Subcutaneous abdominal adipose tissue (tissue), 5 donors: ENCODE measurements at regions not wholly inside any gene's neighbourhood (a gene's known extent, or its start where the extent isn't known, plus 50 kb on each side); places are given as distances from the start of the nearest gene placed in this dataset.

Experiments
- H3K27ac ChIP-seq: one replicate; pipeline ENCODE4 v1.7.0; 2013; ENCODE audit warnings: low read depth, mild to moderate bottlenecking, inconsistent platforms, low read length, moderate library complexity
- H3K27me3 ChIP-seq, 5 donors: one replicate each; pipeline ENCODE4 v1.7.0; 2013; ENCODE audit warnings: low read length in 5 of 5, inconsistent platforms in 1 of 5; ENCODE audit not compliant: control insufficient read depth in 5 of 5, insufficient read depth in 4 of 5
- H3K36me3 ChIP-seq, 5 donors: one replicate each; pipeline ENCODE4 v1.7.0; 2013; ENCODE audit warnings: low read length in 5 of 5; ENCODE audit not compliant: control insufficient read depth in 5 of 5, insufficient read depth in 5 of 5
- H3K4me1 ChIP-seq, 5 donors: one replicate each; pipeline ENCODE4 v1.7.0; 2013; ENCODE audit warnings: low read length in 5 of 5, mild to moderate bottlenecking in 3 of 5, moderate library complexity in 1 of 5; ENCODE audit not compliant: control insufficient read depth in 5 of 5, insufficient read depth in 5 of 5
- H3K4me3 ChIP-seq, 5 donors: one replicate each; pipeline ENCODE4 v1.7.0; 2013; ENCODE audit warnings: low read length in 5 of 5, low read depth in 1 of 5
- H3K9ac ChIP-seq, 5 donors: one replicate each; pipeline ENCODE4 v1.7.0; 2013; ENCODE audit warnings: low read length in 5 of 5, mild to moderate bottlenecking in 4 of 5, moderate library complexity in 3 of 5
- H3K9me3 ChIP-seq, 5 donors: one replicate each; pipeline ENCODE4 v1.7.0; 2013; ENCODE audit warnings: low read length in 5 of 5; ENCODE audit not compliant: control insufficient read depth in 5 of 5
- donor health status: healthy.
- donor health status: healthy.
- donor health status: healthy.
- donor health status: healthy.
- donor health status: healthy.

- H3K27ac ChIP-seq = no peak overlapping the region
These were observed 1376.1 kb upstream of the TENM3 start for GRCh38 chr4:180866933-180867643.

GRCh38 chr4:180870623-180871022 is 1372.6 kb upstream of the TENM3 start:
- H3K9ac ChIP-seq = no peak overlapping the region
- no peak overlapping the region for H3K4me3 ChIP-seq
- H3K36me3 ChIP-seq = no peaks in the 10 kb centered on the region
- H3K27ac ChIP-seq = no peak overlapping the region
- H3K4me1 ChIP-seq = no peaks in the 10 kb centered on the region
- H3K27me3 ChIP-seq = no peaks in the 10 kb centered on the region
- H3K9me3 ChIP-seq = peaks cover 3 to 15% (median 10%) of the 10 kb centered on the region in 5 donors

More at GRCh38 chr4:180866933-180867643, 1376.1 kb upstream of the TENM3 start:
- Histone ChIP-seq H3K9ac (no peak overlapping the region), H3K9me3 (peaks cover 3 to 14% (median 10%) of the 10 kb centered on the region in 5 donors), H3K36me3 (no peaks in the 10 kb centered on the region), H3K4me3 (no peak overlapping the region), H3K27me3 (no peaks in the 10 kb centered on the region), H3K4me1 (no peaks in the 10 kb centered on the region)

- Histone ChIP-seq H3K9me3 (peaks cover 0 to 3% (median 0%) of the 10 kb centered on the region in 5 donors), H3K27me3 (no peaks in the 10 kb centered on the region), H3K9ac (no peak overlapping the region)
These were observed 1344.9 kb upstream of the TENM3 start for GRCh38 chr4:180898305-180898704.

GRCh38 chr4:180900781-180901180 is 1342.4 kb upstream of the TENM3 start:
- Histone ChIP-seq H3K4me1 (no peaks in the 10 kb centered on the region), H3K9me3 (no peaks in the 10 kb centered on the region), H3K9ac (no peak overlapping the region), H3K36me3 (no peaks in the 10 kb centered on the region), H3K4me3 (no peak overlapping the region), H3K27me3 (no peaks in the 10 kb centered on the region), H3K27ac (no peak overlapping the region)

More at GRCh38 chr4:180898305-180898704, 1344.9 kb upstream of the TENM3 start:
- no peaks in the 10 kb centered on the region for H3K36me3 ChIP-seq
- H3K4me1 ChIP-seq = no peaks in the 10 kb centered on the region
- no peak overlapping the region for H3K4me3 ChIP-seq
- H3K27ac ChIP-seq = no peak overlapping the region

- no peaks in the 10 kb centered on the region for H3K4me1 ChIP-seq
- H3K27me3 ChIP-seq = no peaks in the 10 kb centered on the region
- H3K36me3 ChIP-seq = no peaks in the 10 kb centered on the region
- no peak overlapping the region for H3K9ac ChIP-seq
- H3K27ac ChIP-seq = no peak overlapping the region
- H3K9me3 ChIP-seq = no peaks in the 10 kb centered on the region
- H3K4me3 ChIP-seq = no peak overlapping the region
These were observed 1333.9 kb upstream of the TENM3 start for GRCh38 chr4:180909279-180909678.

GRCh38 chr4:180913750-180914149 is 1329.5 kb upstream of the TENM3 start:
- Histone ChIP-seq H3K4me1 (no peaks in the 10 kb centered on the region), H3K9me3 (no peaks in the 10 kb centered on the region), H3K4me3 (no peak overlapping the region), H3K27me3 (no peaks in the 10 kb centered on the region), H3K27ac (no peak overlapping the region), H3K9ac (no peak overlapping the region), H3K36me3 (no peaks in the 10 kb centered on the region)

GRCh38 chr4:180923486-180923885 is 1319.7 kb upstream of the TENM3 start:
- H3K9ac ChIP-seq = no peak overlapping the region
- H3K27me3 ChIP-seq = no peaks in the 10 kb centered on the region
- no peak overlapping the region for H3K4me3 ChIP-seq
- H3K36me3 ChIP-seq = no peaks in the 10 kb centered on the region
- H3K4me1 ChIP-seq = peaks cover 0 to 19% (median 0%) of the 10 kb centered on the region in 5 donors
- no peaks in the 10 kb centered on the region for H3K9me3 ChIP-seq
- H3K27ac ChIP-seq = peak overlapping the region; percentile 37

- Histone ChIP-seq H3K9me3 (no peaks in the 10 kb centered on the region), H3K27me3 (no peaks in the 10 kb centered on the region), H3K9ac (no peak overlapping the region), H3K36me3 (no peaks in the 10 kb centered on the region), H3K4me3 (no peak overlapping the region), H3K4me1 (peaks cover 0 to 19% (median 0%) of the 10 kb centered on the region in 5 donors), H3K27ac (no peak overlapping the region)
These were observed 1317.4 kb upstream of the TENM3 start for GRCh38 chr4:180925805-180926204.

- Histone ChIP-seq H3K4me1 (peaks cover 0 to 19% (median 0%) of the 10 kb centered on the region in 5 donors), H3K9me3 (no peaks in the 10 kb centered on the region), H3K36me3 (no peaks in the 10 kb centered on the region), H3K4me3 (no peak overlapping the region), H3K27ac (no peak overlapping the region), H3K27me3 (no peaks in the 10 kb centered on the region), H3K9ac (no peak overlapping the region)
These were observed 1316.9 kb upstream of the TENM3 start for GRCh38 chr4:180926277-180926676.

GRCh38 chr4:180932370-180933001 is 1310.7 kb upstream of the TENM3 start:
- Histone ChIP-seq H3K9ac (no peak overlapping the region), H3K9me3 (no peaks in the 10 kb centered on the region), H3K27me3 (no peaks in the 10 kb centered on the region), H3K27ac (no peak overlapping the region), H3K4me3 (no peak overlapping the region), H3K4me1 (no peaks in the 10 kb centered on the region), H3K36me3 (no peaks in the 10 kb centered on the region)
